Esophagus muscularis mucosa (tissue), 4 donors: ENCODE measurements at regions not wholly inside any gene's neighbourhood (a gene's known extent, or its start where the extent isn't known, plus 50 kb on each side); places are given as distances from the start of the nearest gene placed in this dataset.

ENCODE experiments used
- DNase-seq: peaks from one replicate; pipeline ENCODE4 v3.0.0-alpha.2; 2017; ENCODE audit errors: extremely low spot score
- H3K27ac ChIP-seq, 4 donors: fragments of 200-600 bp; sonication (generic); replicated peaks in 1 of 4; 1 replicate in 3 of 4; 2 replicates in 1 of 4; pipeline ENCODE4 v1.5.1; 2016 to 2019; ENCODE audit warnings: mild to moderate bottlenecking in 1 of 4
- H3K27me3 ChIP-seq, 4 donors: fragments of 200-600 bp; sonication (generic); one replicate each; pipeline versions ENCODE4 v1.5.1 to v1.6.0; 2016 to 2019
- H3K36me3 ChIP-seq, 4 donors: fragments of 200-600 bp; sonication (generic); one replicate each; pipeline ENCODE4 v1.5.1; 2016 to 2019
- H3K4me1 ChIP-seq, 4 donors: fragments of 200-600 bp; sonication (generic); one replicate each; pipeline ENCODE4 v1.5.1; 2016 to 2019
- H3K4me3 ChIP-seq, 4 donors: fragments of 200-600 bp; sonication (generic); 1 replicate in 2 of 4; 2 replicates in 2 of 4; pipeline ENCODE4 v1.5.1; 2016 to 2019; ENCODE audit warnings: mild to moderate bottlenecking in 4 of 4, moderate library complexity in 1 of 4
- H3K9me3 ChIP-seq, 4 donors: fragments of 200-600 bp; sonication (generic); 1 replicate in 3 of 4; 2 replicates in 1 of 4; pipeline ENCODE4 v1.5.1; 2016 to 2019
- EP300 ChIP-seq: sonication (generic); formaldehyde crosslinking; IDR thresholded peaks from one replicate; pipeline ENCODE4 v1.6.1; 2017; ENCODE audit warnings: antibody characterized with exemption
- POLR2A ChIP-seq: fragments of 450-650 bp; IDR thresholded peaks from one replicate; pipeline ENCODE4 v1.6.1; 2017; ENCODE audit warnings: antibody characterized with exemption, moderate library complexity, mild to moderate bottlenecking, low read depth
- POLR2AphosphoS5 ChIP-seq, 2 donors: sonication (generic); formaldehyde crosslinking; IDR thresholded peaks; one replicate each; pipeline ENCODE4 v1.6.1; 2017; ENCODE audit warnings: antibody characterized with exemption in 2 of 2
- WGBS: methylation state at CpG from one replicate; pipeline ENCODE4 v1.1.5; 2018; 5-methylcytosine and 5-hydroxymethylcytosine counted together
- intact Hi-C: fragments of 100-400 bp; cut with DNase I; formaldehyde crosslinking; loops from one replicate; pipeline ENCODE4 v1.15.1; 2023
- TF ChIP-seq, protein P1 (sequence below), 3 experiments: fragments of 200-600 bp in 2 of 3; fragments of 450-650 bp in 1 of 3; sonication (generic) in 2 of 3; IDR thresholded peaks; one replicate each; pipeline ENCODE4 v1.5.1; 2017 to 2019; ENCODE audit warnings: antibody characterized with exemption in 3 of 3, mild to moderate bottlenecking in 2 of 3, moderate library complexity in 1 of 3

DNA sequence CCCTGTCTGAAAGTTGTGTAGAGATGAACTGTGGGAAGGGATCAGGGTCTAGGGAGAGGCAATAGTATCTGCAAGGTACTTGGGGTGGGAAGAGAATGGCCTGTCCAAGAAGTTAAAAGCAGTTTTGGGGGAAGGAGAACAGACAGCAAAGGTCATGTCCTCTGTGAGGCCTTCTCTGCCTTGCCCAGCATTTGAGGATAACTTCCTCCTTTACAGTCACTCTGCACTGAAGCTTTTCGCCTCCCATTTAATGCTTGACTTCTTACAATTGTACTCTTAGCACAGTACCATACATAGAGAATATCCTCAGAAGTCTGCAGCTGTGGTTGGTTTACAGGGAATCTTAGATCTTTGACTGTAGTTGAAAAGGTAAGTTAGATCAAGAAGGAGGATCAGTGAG lies 121.8 kb upstream of the AP1S2 start:
- no peaks in the 10 kb centered on the region for H3K27me3 ChIP-seq
- 78% methylated on average over 1 of the region's 1 CpG for WGBS
- H3K4me1 ChIP-seq: no peaks in the 10 kb centered on the region
- intact Hi-C loops: loop anchor here (10.0 kb wide), 1 partner anchor 292 kb away; no protein-coding TSS in a partner anchor
- TF ChIP-seq POLR2A: no peak
- TF ChIP-seq, protein P1, sequence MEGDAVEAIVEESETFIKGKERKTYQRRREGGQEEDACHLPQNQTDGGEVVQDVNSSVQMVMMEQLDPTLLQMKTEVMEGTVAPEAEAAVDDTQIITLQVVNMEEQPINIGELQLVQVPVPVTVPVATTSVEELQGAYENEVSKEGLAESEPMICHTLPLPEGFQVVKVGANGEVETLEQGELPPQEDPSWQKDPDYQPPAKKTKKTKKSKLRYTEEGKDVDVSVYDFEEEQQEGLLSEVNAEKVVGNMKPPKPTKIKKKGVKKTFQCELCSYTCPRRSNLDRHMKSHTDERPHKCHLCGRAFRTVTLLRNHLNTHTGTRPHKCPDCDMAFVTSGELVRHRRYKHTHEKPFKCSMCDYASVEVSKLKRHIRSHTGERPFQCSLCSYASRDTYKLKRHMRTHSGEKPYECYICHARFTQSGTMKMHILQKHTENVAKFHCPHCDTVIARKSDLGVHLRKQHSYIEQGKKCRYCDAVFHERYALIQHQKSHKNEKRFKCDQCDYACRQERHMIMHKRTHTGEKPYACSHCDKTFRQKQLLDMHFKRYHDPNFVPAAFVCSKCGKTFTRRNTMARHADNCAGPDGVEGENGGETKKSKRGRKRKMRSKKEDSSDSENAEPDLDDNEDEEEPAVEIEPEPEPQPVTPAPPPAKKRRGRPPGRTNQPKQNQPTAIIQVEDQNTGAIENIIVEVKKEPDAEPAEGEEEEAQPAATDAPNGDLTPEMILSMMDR (IDR thresholded peaks at IDR 0.05): no peak
- TF ChIP-seq EP300: no peak
- TF ChIP-seq POLR2AphosphoS5 (IDR thresholded peaks at IDR 0.05): no peak
- no peaks in the 10 kb centered on the region for H3K9me3 ChIP-seq
- H3K36me3 ChIP-seq: no peaks in the 10 kb centered on the region
- no peak overlapping the region for H3K4me3 ChIP-seq
- DNase-seq: no peak
- H3K27ac ChIP-seq: no peak overlapping the region

DNA sequence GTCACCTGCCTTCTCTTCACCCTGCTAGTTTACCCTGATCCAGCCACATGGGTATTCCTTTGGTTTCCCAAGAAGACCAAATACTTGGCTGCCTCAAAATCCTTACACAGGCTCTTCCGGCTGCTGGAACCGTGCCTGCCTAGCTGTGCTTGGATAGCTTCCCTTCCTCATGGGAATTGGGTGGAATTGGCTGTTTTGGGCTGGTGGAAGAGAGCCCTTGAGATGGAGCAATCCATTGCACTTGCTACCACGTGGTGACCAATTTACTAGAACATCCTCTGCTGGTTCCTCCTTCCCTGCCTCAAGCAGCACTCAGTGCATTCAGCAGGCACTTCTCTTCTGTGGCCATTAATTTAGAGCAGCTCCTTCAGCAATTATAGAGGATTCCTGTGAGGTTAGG lies 119.3 kb upstream of the AP1S2 start:
- intact Hi-C loops: loop anchor here (10.0 kb wide), 1 partner anchor 289 kb away; no protein-coding TSS in a partner anchor
- H3K36me3 ChIP-seq: no peaks in the 10 kb centered on the region
- no peak overlapping the region for H3K4me3 ChIP-seq
- H3K27me3 ChIP-seq: no peaks in the 10 kb centered on the region
- H3K9me3 ChIP-seq: no peaks in the 10 kb centered on the region
- TF ChIP-seq, protein P1 (IDR thresholded peaks at IDR 0.05): no peak
- no peak overlapping the region for H3K27ac ChIP-seq
- H3K4me1 ChIP-seq: no peaks in the 10 kb centered on the region
- no peak for DNase-seq
- WGBS: 66% methylated on average over 3 of the region's 3 CpGs

DNA sequence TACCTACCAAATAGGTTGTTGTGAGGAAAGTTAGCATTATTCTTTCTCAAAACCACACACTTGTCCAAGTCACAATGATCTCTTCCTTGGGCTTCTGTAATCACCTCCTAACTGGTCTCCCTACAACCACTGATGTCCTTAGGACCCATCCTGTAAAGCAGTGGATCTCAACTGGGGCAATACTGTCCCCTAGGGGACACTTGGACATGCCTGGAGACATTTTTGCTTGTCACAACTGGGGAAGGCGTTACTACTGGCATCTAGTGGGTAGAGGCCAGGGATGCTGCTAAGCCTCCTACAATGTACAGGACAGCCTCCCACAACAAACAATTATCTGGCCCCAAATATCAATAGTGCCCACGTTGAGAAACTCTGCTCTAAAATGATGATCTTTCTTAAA lies 118.7 kb upstream of the AP1S2 start:
- Histone ChIP-seq H3K4me1 (no peaks in the 10 kb centered on the region), H3K27ac (no peak overlapping the region), H3K36me3 (no peaks in the 10 kb centered on the region), H3K27me3 (no peaks in the 10 kb centered on the region), H3K9me3 (no peaks in the 10 kb centered on the region), H3K4me3 (no peak overlapping the region)
- no peak for DNase-seq
- intact Hi-C loops: loop anchor here (10.0 kb wide), 1 partner anchor 288 kb away; no protein-coding TSS in a partner anchor
- TF ChIP-seq POLR2AphosphoS5 (IDR thresholded peaks at IDR 0.05): no peak
- TF ChIP-seq, protein P1 (IDR thresholded peaks at IDR 0.05): peak; percentile 24 to 41 (median 41)
- TF ChIP-seq POLR2A: no peak
- TF ChIP-seq EP300: no peak
- 57% methylated on average over 2 of the region's 2 CpGs for WGBS

DNA sequence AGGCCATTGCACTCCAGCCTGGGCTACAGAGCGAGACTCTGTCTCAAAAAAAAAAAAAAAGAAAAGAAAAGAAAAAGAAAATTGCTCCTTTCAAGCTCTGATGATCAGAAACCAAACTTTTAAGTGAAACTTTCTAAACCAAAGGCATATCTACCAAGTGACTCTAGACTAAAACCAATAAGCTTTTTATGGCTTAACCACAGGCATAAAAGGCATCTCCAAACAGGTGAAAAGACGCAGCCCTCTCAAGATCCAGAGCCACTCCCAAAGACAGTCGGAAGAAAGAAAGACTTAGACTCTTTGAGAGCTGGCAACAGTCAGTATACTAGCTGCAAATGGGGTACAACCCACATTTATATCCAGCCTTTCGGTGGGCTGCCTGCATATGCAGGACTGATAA lies 117.1 kb upstream of the AP1S2 start:
- no peaks in the 10 kb centered on the region for H3K27me3 ChIP-seq
- no peaks in the 10 kb centered on the region for H3K9me3 ChIP-seq
- H3K4me3 ChIP-seq: no peak overlapping the region
- intact Hi-C loops: loop anchor here (10.0 kb wide), 1 partner anchor 287 kb away; no protein-coding TSS in a partner anchor
- H3K4me1 ChIP-seq: no peaks in the 10 kb centered on the region
- no peaks in the 10 kb centered on the region for H3K36me3 ChIP-seq
- TF ChIP-seq POLR2AphosphoS5 (IDR thresholded peaks at IDR 0.05): no peak
- no peak for TF ChIP-seq POLR2A
- TF ChIP-seq EP300: no peak
- TF ChIP-seq, protein P1 (IDR thresholded peaks at IDR 0.05): no peak
- DNase-seq: no peak
- 89% methylated on average over 4 of the region's 4 CpGs for WGBS
- H3K27ac ChIP-seq: no peak overlapping the region

DNA sequence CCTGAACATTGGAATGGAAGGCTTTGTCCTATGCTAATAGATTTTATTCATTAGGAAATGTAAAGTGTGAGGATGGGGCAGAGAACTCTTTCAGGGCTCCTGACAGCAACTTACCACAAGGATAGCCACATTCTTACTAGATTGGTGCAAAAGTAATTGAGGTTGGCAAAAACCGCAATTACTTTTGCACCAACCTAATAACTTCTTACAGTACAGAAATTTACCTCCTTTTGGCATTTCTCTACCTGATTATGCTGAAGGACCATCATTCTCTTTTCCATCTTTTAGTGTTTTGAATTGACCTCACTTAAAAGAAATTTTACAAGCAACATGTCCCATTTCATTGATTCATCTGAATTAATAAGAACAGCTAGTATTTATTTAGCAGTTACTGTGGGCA lies 109.2 kb upstream of the AP1S2 start:
- 82% methylated on average over 1 of the region's 1 CpG for WGBS
- intact Hi-C loops: no loop called here
- no peaks in the 10 kb centered on the region for H3K36me3 ChIP-seq
- no peak for DNase-seq
- no peaks in the 10 kb centered on the region for H3K27me3 ChIP-seq
- no peak overlapping the region for H3K27ac ChIP-seq
- no peak overlapping the region for H3K4me3 ChIP-seq
- no peaks in the 10 kb centered on the region for H3K4me1 ChIP-seq
- H3K9me3 ChIP-seq: no peaks in the 10 kb centered on the region
- TF ChIP-seq POLR2A: no peak
- TF ChIP-seq, protein P1 (IDR thresholded peaks at IDR 0.05): no peak
- no peak for TF ChIP-seq POLR2AphosphoS5 (IDR thresholded peaks at IDR 0.05)
- TF ChIP-seq EP300: no peak
